ENCODE measurements at regions not wholly inside any gene's neighbourhood (a gene's known extent, or its start where the extent isn't known, plus 50 kb on each side); places are given as distances from the start of the nearest gene placed in this dataset.

GRCh38 chr6:134846031-134846430 lies 103.9 kb downstream of the ALDH8A1 start:
- no peaks in the 10 kb centered on the region for H3K36me3 ChIP-seq (ENCODE audit: control insufficient read depth, insufficient read depth, low read length)
- H3K4me2 ChIP-seq (ENCODE audit: insufficient read depth, low read length), result no peak overlapping the region
- in situ Hi-C loops (cut with MboI), result no loop called here
- no peak overlapping the region for H3K9ac ChIP-seq (ENCODE audit: insufficient read depth in 1 of 2, low read depth in 2 of 2, low read length in 2 of 2)
- TF ChIP-seq HNRNPK (IDR thresholded peaks at IDR 0.05; ENCODE audit: low read depth, low read length, poor library complexity, severe bottlenecking), result no peak
- no peak for TF ChIP-seq ZBTB49 (CRISPR knock-in tag; IDR thresholded peaks at IDR 0.05; ENCODE audit: borderline replicate concordance)
- no peak for TF ChIP-seq ZNF324 (CRISPR knock-in tag; IDR thresholded peaks at IDR 0.05)
- no peak for TF ChIP-seq YBX1 (IDR thresholded peaks at IDR 0.05)
- no peak for TF ChIP-seq CXXC5 (CRISPR knock-in tag; IDR thresholded peaks at IDR 0.05)
- no peak for TF ChIP-seq ARID2 (IDR thresholded peaks at IDR 0.05)
- no peak for TF ChIP-seq BCOR (IDR thresholded peaks at IDR 0.05)
- TF ChIP-seq ZNF551 (CRISPR knock-in tag; IDR thresholded peaks at IDR 0.05), result no peak
- TF ChIP-seq CHD1 (IDR thresholded peaks at IDR 0.05; ENCODE audit: low read length), result no peak
- no peak for TF ChIP-seq MAFF (IDR thresholded peaks at IDR 0.05; ENCODE audit: low read length)
- TF ChIP-seq SRSF7 (optimal IDR thresholded peaks at IDR 0.05; ENCODE audit: low read depth, low read length), result no peak
- intact Hi-C loops (cut with micrococcal nuclease), result no loop called here
- no TSS peak for BruUV-seq (replicated peaks)
- POLR2A ChIA-PET, result no interaction called here
- no peak overlapping the region for H3K4me3 ChIP-seq
- CTCF ChIA-PET (ENCODE audit: low intra/inter-chr PET ratio), result no interaction called here
- no peaks in the 10 kb centered on the region for H3K4me1 ChIP-seq (replicated peaks in 1 of 2; ENCODE audit: control insufficient read depth in 2 of 2, insufficient read depth in 2 of 2, low read length in 2 of 2)
- peaks cover 37 to 56% of the 10 kb centered on the region in 2 experiments for H3K27me3 ChIP-seq (ENCODE audit: control insufficient read depth in 2 of 2, insufficient read depth in 2 of 2, low read length in 2 of 2)
- 0% methylated on average over 7 of the region's 7 CpGs for WGBS (ENCODE audit: insufficient coverage, low coverage, missing lambda C conversion rate)
- no peaks in the 10 kb centered on the region for H3K79me2 ChIP-seq (ENCODE audit: control insufficient read depth, insufficient read depth, low read length)
- H3K9me1 ChIP-seq (ENCODE audit: control insufficient read depth, insufficient read depth, low read length), result no peaks in the 10 kb centered on the region
- H2AFZ ChIP-seq (ENCODE audit: low read depth, low read length), result no peak overlapping the region
- FAIRE-seq, result no peak
- H4K20me1 ChIP-seq (replicated peaks; ENCODE audit: control insufficient read depth, insufficient read depth, low read length), result 0 out of 2 replicates have a peak, but pooled peaks cover 4% of the 10 kb centered on the region
- H3K9me3 ChIP-seq (replicated peaks; ENCODE audit: control insufficient read depth, insufficient read depth, low read depth, low read length), result no peaks in the 10 kb centered on the region
- DNase-seq (ENCODE audit: extremely low read depth in 1 of 4, low spot score in 3 of 4), result no peak
- ATAC-seq, result no peak
- H3K27ac ChIP-seq (ENCODE audit: extremely low read depth, low read depth, low read length), result no peak overlapping the region
